BE2C (cell line): ENCODE measurements at regions not wholly inside any gene's neighbourhood (a gene's known extent, or its start where the extent isn't known, plus 50 kb on each side); places are given as distances from the start of the nearest gene placed in this dataset.

Experiments
- DNase-seq: peaks from one replicate; pipeline ENCODE4 v3.0.0-alpha.2; 2020
- H3K27me3 ChIP-seq: fragments of 250-450 bp; sonication (Bioruptor Pico); 2 replicates; pipeline ENCODE4 v1.5.1; 2020; ENCODE audit warnings: mild to moderate bottlenecking
- H3K36me3 ChIP-seq: fragments of 250-450 bp; sonication (Bioruptor Pico); 2 replicates; pipeline ENCODE4 v1.5.1; 2020; ENCODE audit warnings: mild to moderate bottlenecking
- H3K4me1 ChIP-seq: fragments of 250-450 bp; sonication (Bioruptor Pico); 2 replicates; pipeline ENCODE4 v1.5.1; 2020
- H3K4me3 ChIP-seq: 2 replicates; pipeline ENCODE4 v1.5.1; 2011; ENCODE audit warnings: low read depth, low read length
- H3K9me3 ChIP-seq: fragments of 250-450 bp; sonication (Bioruptor Pico); 2 replicates; pipeline ENCODE4 v1.5.1; 2020
- CTCF ChIP-seq: IDR thresholded peaks from 2 replicates; pipeline ENCODE4 v1.5.1; 2012; ENCODE audit warnings: mild to moderate bottlenecking, low read depth, low read length

DNA sequence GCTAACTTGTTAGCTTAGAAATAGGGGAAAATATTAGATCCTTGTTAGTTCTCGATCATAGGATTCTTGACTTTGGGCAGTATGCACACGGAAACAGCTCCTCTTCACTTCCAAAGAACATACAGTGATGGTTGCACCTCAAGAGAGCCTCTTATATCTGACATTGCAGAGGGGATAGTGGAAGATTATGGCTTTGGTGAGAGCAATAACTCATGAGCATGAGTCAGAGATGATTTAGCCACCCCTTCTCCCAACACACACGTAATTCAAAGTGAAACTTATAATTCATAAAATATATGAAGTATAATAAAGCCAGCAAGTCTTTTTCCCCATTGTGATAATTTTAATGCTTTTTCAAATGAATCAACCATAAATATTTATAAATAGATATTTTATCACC lies 683.7 kb downstream of the POM121L12 start:
- H3K36me3 ChIP-seq: no peaks in the 10 kb centered on the region
- H3K4me3 ChIP-seq: no peak overlapping the region
- H3K4me1 ChIP-seq: no peaks in the 10 kb centered on the region
- no peaks in the 10 kb centered on the region for H3K27me3 ChIP-seq
- TF ChIP-seq CTCF: no peak
- no peak for DNase-seq
- H3K9me3 ChIP-seq: no peaks in the 10 kb centered on the region

- H3K9me3 ChIP-seq: no peaks in the 10 kb centered on the region
- no peak for TF ChIP-seq CTCF
These were observed 705.5 kb downstream of the POM121L12 start for GRCh38 chr7:53740971-53741370.

DNA sequence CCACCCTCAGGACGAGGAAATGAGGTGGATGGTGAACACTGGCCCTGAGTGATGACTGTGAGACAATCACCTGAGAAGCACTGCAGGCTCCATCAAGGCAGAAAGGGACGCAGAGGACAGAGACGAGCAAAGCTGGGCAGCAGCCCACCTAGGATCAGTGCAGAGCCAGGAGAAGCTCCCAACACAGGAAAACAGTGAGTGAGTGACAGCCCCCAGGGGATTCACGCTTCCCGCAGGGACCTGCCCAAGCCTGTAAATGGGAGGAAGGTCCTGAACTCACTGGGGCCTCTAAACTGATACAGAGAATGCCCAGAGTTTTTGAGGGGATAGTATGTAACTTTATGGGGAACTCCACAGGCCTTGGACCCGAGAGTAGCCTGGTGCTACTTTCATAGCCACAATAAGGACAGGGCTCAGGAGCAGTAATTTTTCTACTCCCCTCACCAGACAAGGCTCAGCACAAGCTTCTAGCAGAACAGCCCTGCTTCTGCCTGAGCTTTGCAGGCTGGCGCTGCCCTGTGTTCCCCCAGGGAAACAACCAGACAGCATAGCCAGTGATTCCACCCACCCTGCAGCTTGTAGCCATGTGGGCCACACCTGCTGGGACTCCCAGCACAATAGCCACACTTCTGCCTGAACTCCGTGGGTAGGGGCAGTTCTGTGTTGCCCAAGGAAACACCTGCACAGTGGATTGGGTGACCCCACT lies 708.4 kb downstream of the POM121L12 start:
- no peaks in the 10 kb centered on the region; the same call in 1 of the 2 replicates for H3K4me1 ChIP-seq
- H3K27me3 ChIP-seq: no peaks in the 10 kb centered on the region
- peak; percentile 45 for DNase-seq
- TF ChIP-seq CTCF: no peak
- H3K36me3 ChIP-seq: no peaks in the 10 kb centered on the region
- H3K4me3 ChIP-seq: no peak overlapping the region
- H3K9me3 ChIP-seq: no peaks in the 10 kb centered on the region

More at GRCh38 chr7:53740971-53741370, 705.5 kb downstream of the POM121L12 start:
- DNase-seq: no peak
- no peaks in the 10 kb centered on the region for H3K36me3 ChIP-seq
- H3K4me3 ChIP-seq: no peak overlapping the region
- no peaks in the 10 kb centered on the region for H3K27me3 ChIP-seq
- no peaks in the 10 kb centered on the region; the same call in 1 of the 2 replicates for H3K4me1 ChIP-seq

GRCh38 chr7:53744403-53744760 lies 708.9 kb downstream of the POM121L12 start:
- H3K36me3 ChIP-seq: no peaks in the 10 kb centered on the region
- no peaks in the 10 kb centered on the region; the same call in 1 of the 2 replicates for H3K4me1 ChIP-seq
- H3K4me3 ChIP-seq: no peak overlapping the region
- DNase-seq: no peak
- no peaks in the 10 kb centered on the region for H3K9me3 ChIP-seq
- H3K27me3 ChIP-seq: no peaks in the 10 kb centered on the region
- TF ChIP-seq CTCF: no peak

GRCh38 chr7:53756946-53757345 lies 721.5 kb downstream of the POM121L12 start:
- DNase-seq: no peak
- H3K4me3 ChIP-seq: no peak overlapping the region
- H3K27me3 ChIP-seq: no peaks in the 10 kb centered on the region
- H3K9me3 ChIP-seq: no peaks in the 10 kb centered on the region
- 0 out of 2 replicates have a peak, but pooled peaks cover 3% of the 10 kb centered on the region for H3K4me1 ChIP-seq
- no peak for TF ChIP-seq CTCF
- H3K36me3 ChIP-seq: no peaks in the 10 kb centered on the region

DNA sequence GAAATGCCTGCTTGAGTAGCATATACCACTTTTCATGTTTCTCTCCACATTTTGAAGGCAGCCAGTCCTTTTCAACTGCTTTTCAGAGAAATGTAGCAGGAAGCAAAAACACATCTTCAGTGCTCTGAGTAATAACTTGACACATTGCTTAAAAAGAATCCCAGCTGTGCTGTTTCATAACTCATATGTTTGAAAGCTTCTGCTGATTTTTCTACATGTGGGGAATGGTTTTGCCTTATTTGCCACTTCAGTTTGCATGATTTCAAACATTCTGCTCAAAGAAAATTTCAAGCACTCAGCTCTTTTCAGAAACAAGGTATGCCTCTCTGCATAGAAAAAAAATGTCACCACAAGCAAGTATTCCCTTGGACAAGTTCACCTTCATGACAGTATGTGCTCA lies 732.8 kb downstream of the POM121L12 start:
- no peaks in the 10 kb centered on the region for H3K27me3 ChIP-seq
- TF ChIP-seq CTCF: no peak
- DNase-seq: no peak
- H3K9me3 ChIP-seq: no peaks in the 10 kb centered on the region; the same call in 1 of the 2 replicates
- no peaks in the 10 kb centered on the region; the same call in 1 of the 2 replicates for H3K4me1 ChIP-seq
- no peaks in the 10 kb centered on the region for H3K36me3 ChIP-seq
- no peak overlapping the region for H3K4me3 ChIP-seq
